Islet of Langerhans (tissue), 1 donor: ENCODE measurements at regions not wholly inside any gene's neighbourhood (a gene's known extent, or its start where the extent isn't known, plus 50 kb on each side); places are given as distances from the start of the nearest gene placed in this dataset.
"Not testable (repeated sequence)": the region's sequence is repeated elsewhere in the genome, so short reads cannot be mapped to it uniquely, and the experiment has no call there.

Experiments
- FAIRE-seq: peaks from one replicate; lab custom pipeline; 2011; peaks lifted over from hg19 to GRCh38; lab: Jason Lieb, UNC

GRCh38 chr7:84879570-84880325 is 307.1 kb downstream of the SEMA3D start:
- FAIRE-seq: no peak

GRCh38 chr7:84877943-84878570 is 308.8 kb downstream of the SEMA3D start:
- no peak for FAIRE-seq

GRCh38 chr7:84876061-84876821 is 310.6 kb downstream of the SEMA3D start:
- no peak for FAIRE-seq

- no peak for FAIRE-seq
Measured at GRCh38 chr7:84865560-84865959, 321.3 kb downstream of the SEMA3D start.

- FAIRE-seq: no peak
Measured at GRCh38 chr7:84857336-84857735, 329.5 kb downstream of the SEMA3D start.

GRCh38 chr7:84855758-84856157 is 331.1 kb downstream of the SEMA3D start:
- FAIRE-seq: no peak

- not testable (repeated sequence) for FAIRE-seq
Measured at GRCh38 chr7:84848974-84849372, 337.9 kb downstream of the SEMA3D start.

- FAIRE-seq: no peak
Measured at GRCh38 chr7:84848219-84848973, 338.5 kb downstream of the SEMA3D start.

GRCh38 chr7:84847790-84848189 is 339.1 kb downstream of the SEMA3D start:
- FAIRE-seq: no peak

GRCh38 chr7:84847038-84847437 is 339.8 kb downstream of the SEMA3D start:
- no peak for FAIRE-seq

- FAIRE-seq: no peak
Measured at GRCh38 chr7:84845971-84846370, 340.9 kb downstream of the SEMA3D start.

GRCh38 chr7:84844771-84845170 is 342.1 kb downstream of the SEMA3D start:
- no peak for FAIRE-seq

- no peak for FAIRE-seq
Measured at GRCh38 chr7:84841809-84842208, 345.0 kb downstream of the SEMA3D start.

GRCh38 chr7:84838857-84839256 is 348.0 kb downstream of the SEMA3D start:
- no peak for FAIRE-seq

GRCh38 chr7:84837405-84837804 is 349.5 kb downstream of the SEMA3D start:
- FAIRE-seq: no peak

GRCh38 chr7:84829719-84830118 is 357.1 kb downstream of the SEMA3D start:
- no peak for FAIRE-seq

GRCh38 chr7:84824057-84824651 is 362.7 kb downstream of the SEMA3D start:
- no peak for FAIRE-seq

- FAIRE-seq: no peak
Measured at GRCh38 chr7:84823530-84823929, 363.3 kb downstream of the SEMA3D start.

- no peak for FAIRE-seq
Measured at GRCh38 chr7:84822941-84823510, 363.8 kb downstream of the SEMA3D start.

GRCh38 chr7:84821671-84822534 is 365.0 kb downstream of the SEMA3D start:
- no peak for FAIRE-seq

GRCh38 chr7:84820481-84820880 is 366.4 kb downstream of the SEMA3D start:
- FAIRE-seq: no peak
